ENCODE measurements at regions not wholly inside any gene's neighbourhood (a gene's known extent, or its start where the extent isn't known, plus 50 kb on each side); places are given as distances from the start of the nearest gene placed in this dataset.

DNA sequence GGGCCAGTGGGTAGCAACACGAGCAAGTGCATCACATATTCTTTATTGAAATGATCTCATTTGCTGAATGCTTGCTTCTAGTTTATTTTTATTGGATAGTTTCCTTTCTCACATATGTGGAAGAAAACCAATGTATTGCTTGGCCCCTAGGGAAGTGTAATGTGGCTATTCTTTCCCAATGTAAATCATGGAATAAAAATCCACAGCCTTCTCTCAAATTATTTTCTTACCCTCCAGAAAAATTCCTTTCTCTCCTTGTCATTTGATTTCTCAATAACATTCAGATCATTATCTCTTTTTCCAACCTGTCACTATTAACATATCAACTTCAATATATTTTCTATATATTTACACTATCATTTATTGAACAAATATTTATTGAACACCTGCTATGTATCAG lies 51.9 kb upstream of the PTPRK start:
- Mint-ChIP-seq H3K4me3 (no peak overlapping the region), H3K4me1 (ENCODE audit: low read depth) (peaks cover 69% of the 10 kb centered on the region), H3K27me3 (ENCODE audit: insufficient read depth) (no peaks in the 10 kb centered on the region; the same call in 1 of the 2 replicates), H3K9me3 (no peaks in the 10 kb centered on the region), H3K27ac (0 out of 2 replicates have a peak overlapping the region, but pooled peaks have one; percentile 28), H3K36me3 (ENCODE audit: low read depth) (no peaks in the 10 kb centered on the region)
- TF ChIP-seq CTCF (IDR thresholded peaks at IDR 0.05): no peak
- DNase-seq: no peak

DNA sequence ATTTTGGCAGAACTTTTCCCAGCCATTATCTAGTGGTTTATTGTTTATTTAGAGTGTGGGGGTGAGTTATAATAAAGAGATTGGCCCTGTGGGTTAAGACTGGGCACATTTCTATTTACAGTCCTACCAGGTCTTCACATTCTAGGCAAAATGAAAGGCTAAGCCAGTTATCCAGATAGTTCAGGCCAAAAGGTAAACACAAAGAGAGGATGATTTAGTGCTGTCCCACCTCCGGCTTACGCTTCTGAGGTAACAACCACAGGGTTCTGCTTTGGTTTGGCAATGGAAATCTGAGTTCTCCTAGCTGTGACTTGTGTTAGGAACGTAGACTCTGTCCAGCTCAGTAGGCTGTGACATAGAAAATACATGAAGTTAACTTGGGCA lies 50.3 kb upstream of the PTPRK start:
- Mint-ChIP-seq H3K4me1 (ENCODE audit: low read depth) (peaks cover 69% of the 10 kb centered on the region), H3K9me3 (no peaks in the 10 kb centered on the region), H3K36me3 (ENCODE audit: low read depth) (no peaks in the 10 kb centered on the region), H3K27me3 (ENCODE audit: insufficient read depth) (no peaks in the 10 kb centered on the region; the same call in 1 of the 2 replicates), H3K27ac (peak overlapping the region; percentile 83), H3K4me3 (peak overlapping the region; percentile 80)
- DNase-seq: no peak
- TF ChIP-seq CTCF (IDR thresholded peaks at IDR 0.05): no peak

DNA sequence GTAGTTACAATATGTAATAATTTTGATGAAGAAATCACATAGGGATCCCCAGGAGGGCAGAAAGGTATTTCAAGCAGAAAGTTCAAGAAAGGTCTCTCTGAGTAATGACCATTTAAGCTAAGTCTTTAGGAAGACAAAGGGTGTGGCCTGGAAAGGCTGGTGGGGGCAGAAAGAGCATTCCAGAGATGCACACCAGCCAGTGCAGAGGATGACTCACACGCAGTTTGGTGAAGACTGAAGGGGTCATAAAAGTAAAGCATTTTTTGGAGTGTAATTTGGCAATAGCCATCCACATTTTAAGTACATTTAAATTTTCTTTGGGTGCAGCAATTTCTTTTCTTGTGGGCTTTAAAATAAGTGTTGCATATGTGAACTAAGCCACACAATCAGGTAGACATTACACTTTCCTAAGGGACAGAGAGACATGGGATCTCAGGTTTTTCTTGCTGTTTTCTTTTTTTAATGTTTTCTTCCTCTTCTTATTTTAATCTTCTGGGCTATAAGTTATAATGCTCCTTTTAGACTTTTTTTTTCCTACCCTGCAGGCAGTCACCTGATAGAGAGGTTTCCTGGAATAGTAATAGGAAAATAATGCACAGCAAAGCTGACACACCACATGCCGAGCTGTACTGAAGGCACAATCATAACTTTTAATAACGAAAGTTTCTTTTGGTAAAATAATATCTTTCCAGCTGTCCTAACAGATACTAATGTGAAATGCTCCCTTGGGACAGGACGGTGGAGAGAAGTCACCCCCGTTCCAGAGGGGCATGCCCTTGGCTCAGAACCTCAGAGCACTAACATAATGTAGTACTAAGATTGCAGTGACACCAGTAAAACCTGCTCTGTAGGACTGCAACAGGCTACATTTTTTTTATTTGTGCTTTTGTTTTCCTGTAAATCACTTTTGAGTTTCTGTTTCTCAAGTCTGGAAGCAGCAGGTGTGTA lies 49.6 kb upstream of the PTPRK start:
- Mint-ChIP-seq H3K4me3 (peak overlapping the region; percentile 80), H3K4me1 (ENCODE audit: low read depth) (peaks cover 68% of the 10 kb centered on the region), H3K9me3 (no peaks in the 10 kb centered on the region), H3K27ac (peak overlapping the region; percentile 83), H3K36me3 (ENCODE audit: low read depth) (no peaks in the 10 kb centered on the region), H3K27me3 (ENCODE audit: insufficient read depth) (no peaks in the 10 kb centered on the region)
- DNase-seq: peak; percentile 85
- TF ChIP-seq CTCF (IDR thresholded peaks at IDR 0.05): no peak
